Neural progenitor cell (in vitro differentiated cells): ENCODE measurements at regions not wholly inside any gene's neighbourhood (a gene's known extent, or its start where the extent isn't known, plus 50 kb on each side); places are given as distances from the start of the nearest gene placed in this dataset.

Experiments
- EZH2 ChIP-seq: fragments of 200-600 bp; sonication (generic); IDR thresholded peaks from 2 replicates; pipeline ENCODE4 v1.6.1; 2017; ENCODE audit warnings: antibody characterized with exemption, mild to moderate bottlenecking, moderate library complexity
- EZH2phosphoT487 ChIP-seq: fragments of 200-600 bp; sonication (generic); IDR thresholded peaks from 2 replicates; pipeline ENCODE4 v1.6.1; 2017; ENCODE audit warnings: antibody characterized with exemption
- TF ChIP-seq, protein P1 (sequence below): fragments of 200-600 bp; sonication (generic); IDR thresholded peaks from 2 replicates; pipeline ENCODE4 v1.5.1; 2017; ENCODE audit warnings: antibody characterized with exemption, mild to moderate bottlenecking

DNA sequence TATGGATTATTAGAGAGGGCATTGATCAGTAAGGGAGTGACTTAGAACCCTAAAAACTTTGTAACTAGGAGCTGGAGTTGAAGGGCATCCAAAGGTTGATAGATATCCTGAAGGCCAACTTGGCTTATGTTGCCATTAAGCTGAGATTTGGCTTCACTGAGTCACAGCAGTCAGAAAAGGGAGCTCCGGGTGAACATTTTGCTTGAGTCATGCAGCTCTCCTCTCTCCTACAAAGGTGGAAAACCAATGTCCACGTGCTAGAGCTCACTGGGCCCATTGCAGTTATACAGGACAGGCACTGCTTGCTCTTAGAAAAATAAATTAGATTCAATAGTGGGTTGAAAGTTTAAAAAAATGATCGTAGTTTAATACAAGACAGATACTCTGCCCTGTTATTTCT lies 87.3 kb upstream of the LRIG3 start:
- TF ChIP-seq, protein P1, sequence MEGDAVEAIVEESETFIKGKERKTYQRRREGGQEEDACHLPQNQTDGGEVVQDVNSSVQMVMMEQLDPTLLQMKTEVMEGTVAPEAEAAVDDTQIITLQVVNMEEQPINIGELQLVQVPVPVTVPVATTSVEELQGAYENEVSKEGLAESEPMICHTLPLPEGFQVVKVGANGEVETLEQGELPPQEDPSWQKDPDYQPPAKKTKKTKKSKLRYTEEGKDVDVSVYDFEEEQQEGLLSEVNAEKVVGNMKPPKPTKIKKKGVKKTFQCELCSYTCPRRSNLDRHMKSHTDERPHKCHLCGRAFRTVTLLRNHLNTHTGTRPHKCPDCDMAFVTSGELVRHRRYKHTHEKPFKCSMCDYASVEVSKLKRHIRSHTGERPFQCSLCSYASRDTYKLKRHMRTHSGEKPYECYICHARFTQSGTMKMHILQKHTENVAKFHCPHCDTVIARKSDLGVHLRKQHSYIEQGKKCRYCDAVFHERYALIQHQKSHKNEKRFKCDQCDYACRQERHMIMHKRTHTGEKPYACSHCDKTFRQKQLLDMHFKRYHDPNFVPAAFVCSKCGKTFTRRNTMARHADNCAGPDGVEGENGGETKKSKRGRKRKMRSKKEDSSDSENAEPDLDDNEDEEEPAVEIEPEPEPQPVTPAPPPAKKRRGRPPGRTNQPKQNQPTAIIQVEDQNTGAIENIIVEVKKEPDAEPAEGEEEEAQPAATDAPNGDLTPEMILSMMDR = no peak
- no peak for TF ChIP-seq EZH2
- no peak for TF ChIP-seq EZH2phosphoT487
